Neural progenitor cell (in vitro differentiated cells): ENCODE measurements at regions not wholly inside any gene's neighbourhood (a gene's known extent, or its start where the extent isn't known, plus 50 kb on each side); places are given as distances from the start of the nearest gene placed in this dataset.

Experiments
- DNase-seq: peaks from one replicate; pipeline ENCODE4 v3.0.0-alpha.2; 2016; ENCODE audit warnings: low spot score
- H2AFZ ChIP-seq: fragments of 200-600 bp; sonication (generic); replicated peaks from 2 replicates; pipeline ENCODE4 v1.6.1; 2016; ENCODE audit warnings: antibody characterized with exemption
- H3F3A ChIP-seq: fragments of 200-600 bp; sonication (generic); 2 replicates; pipeline ENCODE4 v1.6.1; 2016; ENCODE audit warnings: antibody characterized with exemption, low read depth
- H3K27ac ChIP-seq: fragments of 200-600 bp; sonication (generic); 2 replicates; pipeline ENCODE4 v1.5.1; 2016; ENCODE audit warnings: mild to moderate bottlenecking
- H3K27me3 ChIP-seq: fragments of 200-600 bp; sonication (generic); 2 replicates; pipeline ENCODE4 v1.6.1; 2016; ENCODE audit warnings: mild to moderate bottlenecking, moderate library complexity
- H3K36me3 ChIP-seq: fragments of 200-600 bp; sonication (generic); 2 replicates; pipeline ENCODE4 v1.5.1; 2016
- H3K4me1 ChIP-seq: fragments of 200-600 bp; sonication (generic); 2 replicates; pipeline ENCODE4 v1.6.1; 2016; ENCODE audit warnings: mixed run types
- H3K4me2 ChIP-seq: fragments of 200-600 bp; sonication (generic); 2 replicates; pipeline ENCODE4 v1.6.1; 2016
- H3K4me3 ChIP-seq: fragments of 200-600 bp; sonication (generic); 2 replicates; pipeline ENCODE4 v1.5.1; 2016
- H3K79me2 ChIP-seq: fragments of 200-600 bp; sonication (generic); 2 replicates; pipeline ENCODE4 v1.6.1; 2016; ENCODE audit warnings: low read depth
- H3K9ac ChIP-seq: fragments of 200-600 bp; sonication (generic); 2 replicates; pipeline ENCODE4 v1.6.1; 2016
- H3K9me3 ChIP-seq: fragments of 200-600 bp; sonication (generic); 2 replicates; pipeline ENCODE4 v1.5.1; 2016; ENCODE audit warnings: low read depth
- H4K20me1 ChIP-seq: fragments of 200-600 bp; sonication (generic); 2 replicates; pipeline ENCODE4 v1.6.1; 2016; ENCODE audit warnings: low read depth
- H3K27ac Mint-ChIP-seq: 3 replicates; pipeline ENCODE4 v1.8.0; 2021; ENCODE audit warnings: mixed read lengths
- H3K27me3 Mint-ChIP-seq: 2 replicates; pipeline ENCODE4 v1.8.0; 2022; ENCODE audit warnings: low read depth, mild to moderate bottlenecking, inconsistent platforms, moderate library complexity, mixed read lengths; ENCODE audit not compliant: insufficient read depth
- H3K36me3 Mint-ChIP-seq: 3 replicates; pipeline ENCODE4 v1.8.0; 2021; ENCODE audit warnings: mixed read lengths
- H3K4me1 Mint-ChIP-seq: 3 replicates; pipeline ENCODE4 v1.8.0; 2021; ENCODE audit warnings: mixed read lengths
- H3K4me3 Mint-ChIP-seq: 3 replicates; pipeline ENCODE4 v1.8.0; 2021; ENCODE audit warnings: mild to moderate bottlenecking, moderate library complexity, mixed read lengths
- H3K9me3 Mint-ChIP-seq: 3 replicates; pipeline ENCODE4 v1.8.0; 2020; ENCODE audit warnings: mixed read lengths
- CTCF ChIP-seq: fragments of 200-600 bp; sonication (generic); IDR thresholded peaks from 2 replicates; pipeline ENCODE4 v1.5.1; 2017; ENCODE audit warnings: antibody characterized with exemption, mild to moderate bottlenecking
- EZH2 ChIP-seq: fragments of 200-600 bp; sonication (generic); IDR thresholded peaks from 2 replicates; pipeline ENCODE4 v1.6.1; 2017; ENCODE audit warnings: antibody characterized with exemption, mild to moderate bottlenecking, moderate library complexity
- EZH2phosphoT487 ChIP-seq: fragments of 200-600 bp; sonication (generic); IDR thresholded peaks from 2 replicates; pipeline ENCODE4 v1.6.1; 2017; ENCODE audit warnings: antibody characterized with exemption

GRCh38 chr13:111042661-111043226 is 72.4 kb upstream of the ARHGEF7 start:
- Histone ChIP-seq H3K4me2 (no peak overlapping the region), H2AFZ (no peak overlapping the region), H3K9ac (no peak overlapping the region), H3K4me3 (no peak overlapping the region), H3K27ac (no peak overlapping the region), H4K20me1 (no peaks in the 10 kb centered on the region), H3K36me3 (no peaks in the 10 kb centered on the region), H3K4me1 (no peaks in the 10 kb centered on the region), H3K79me2 (no peaks in the 10 kb centered on the region), H3F3A (no peaks in the 10 kb centered on the region), H3K9me3 (no peaks in the 10 kb centered on the region), H3K27me3 (no peaks in the 10 kb centered on the region)
- Mint-ChIP-seq H3K9me3 (peaks cover 16% of the 10 kb centered on the region), H3K4me1 (no peaks in the 10 kb centered on the region), H3K36me3 (no peaks in the 10 kb centered on the region), H3K27ac (no peak overlapping the region), H3K27me3 (peaks cover 9% of the 10 kb centered on the region), H3K4me3 (no peak overlapping the region)
- no peak for DNase-seq
- TF ChIP-seq EZH2phosphoT487 (no peak), EZH2 (no peak), CTCF (no peak)

- H3K4me3 ChIP-seq: no peak overlapping the region
- H3K27ac ChIP-seq: no peak overlapping the region
- H3K36me3 ChIP-seq: no peaks in the 10 kb centered on the region
- H4K20me1 ChIP-seq: no peaks in the 10 kb centered on the region
- TF ChIP-seq EZH2 (no peak), EZH2phosphoT487 (no peak), CTCF (no peak)
- DNase-seq: no peak
- no peak overlapping the region for H3K4me3 Mint-ChIP-seq
- peaks cover 10% of the 10 kb centered on the region for H3K9me3 Mint-ChIP-seq
- no peaks in the 10 kb centered on the region for H3K4me1 Mint-ChIP-seq
- H3F3A ChIP-seq: no peaks in the 10 kb centered on the region
- H3K27ac Mint-ChIP-seq: no peak overlapping the region
- H3K27me3 ChIP-seq: no peaks in the 10 kb centered on the region
- H3K4me1 ChIP-seq: no peaks in the 10 kb centered on the region
- H2AFZ ChIP-seq: no peak overlapping the region
- H3K79me2 ChIP-seq: no peaks in the 10 kb centered on the region
- no peaks in the 10 kb centered on the region for H3K9me3 ChIP-seq
- H3K27me3 Mint-ChIP-seq: peaks cover 9% of the 10 kb centered on the region
- H3K4me2 ChIP-seq: no peak overlapping the region
- H3K36me3 Mint-ChIP-seq: no peaks in the 10 kb centered on the region
- no peak overlapping the region for H3K9ac ChIP-seq
Measured at GRCh38 chr13:111040830-111041229, 74.3 kb upstream of the ARHGEF7 start.

- Histone ChIP-seq H3K4me2 (no peak overlapping the region), H3K79me2 (no peaks in the 10 kb centered on the region), H3K27me3 (no peaks in the 10 kb centered on the region), H3F3A (no peaks in the 10 kb centered on the region), H3K36me3 (no peaks in the 10 kb centered on the region), H2AFZ (no peak overlapping the region), H3K4me1 (no peaks in the 10 kb centered on the region), H3K9me3 (no peaks in the 10 kb centered on the region), H3K9ac (no peak overlapping the region), H3K4me3 (no peak overlapping the region), H3K27ac (no peak overlapping the region), H4K20me1 (no peaks in the 10 kb centered on the region)
- H3K36me3 Mint-ChIP-seq: no peaks in the 10 kb centered on the region
- H3K27me3 Mint-ChIP-seq: peaks cover 7% of the 10 kb centered on the region
- H3K27ac Mint-ChIP-seq: no peak overlapping the region
- H3K4me3 Mint-ChIP-seq: no peak overlapping the region
- TF ChIP-seq CTCF (no peak), EZH2phosphoT487 (no peak), EZH2 (no peak)
- no peak for DNase-seq
- peaks cover 8% of the 10 kb centered on the region for H3K9me3 Mint-ChIP-seq
- no peaks in the 10 kb centered on the region for H3K4me1 Mint-ChIP-seq
Measured at GRCh38 chr13:111039735-111040134, 75.4 kb upstream of the ARHGEF7 start.
